ENCODE measurements at regions not wholly inside any gene's neighbourhood (a gene's known extent, or its start where the extent isn't known, plus 50 kb on each side); places are given as distances from the start of the nearest gene placed in this dataset.

DNA sequence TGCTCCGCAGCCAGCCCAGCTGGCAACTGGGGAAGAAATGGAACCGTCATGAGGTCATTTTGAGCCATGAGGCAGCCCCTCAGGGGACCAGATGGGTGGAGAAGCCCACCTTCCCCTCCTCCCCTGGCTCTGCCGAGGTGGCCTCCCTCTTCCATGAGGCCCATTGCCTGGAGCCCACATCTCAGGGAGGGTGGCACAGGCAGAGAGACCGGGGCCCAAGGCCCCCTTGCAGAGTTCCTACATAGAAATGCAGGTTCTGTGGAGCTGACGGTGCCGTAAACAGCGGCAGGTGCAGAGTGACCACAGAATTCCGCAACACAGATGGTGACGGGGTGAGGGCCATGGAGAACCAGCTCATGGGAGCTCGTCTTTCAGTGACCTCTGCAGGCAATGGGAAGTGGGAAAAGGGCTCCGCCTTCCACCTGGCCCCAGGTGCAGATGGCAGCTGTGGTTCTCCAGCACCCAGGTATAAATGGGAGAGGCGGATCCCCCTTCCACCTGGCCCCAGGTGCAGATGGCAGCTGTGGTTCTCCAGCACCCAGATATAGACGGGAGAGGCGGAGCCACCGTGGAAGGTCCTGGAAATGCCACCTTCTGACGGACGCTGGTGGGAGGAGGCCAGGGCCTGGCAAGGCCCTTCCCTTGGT lies 765.4 kb downstream of the BRD1 start:
- TF ChIP-seq POLR2A (IDR thresholded peaks at IDR 0.05; ENCODE audit: low read depth, low read length): no peak
- TF ChIP-seq CTCF (conservative IDR thresholded peaks at IDR 0.05; ENCODE audit: low read depth, low read length): no peak
- no peak for TF ChIP-seq BHLHE40 (IDR thresholded peaks at IDR 0.05; ENCODE audit: low read depth, low read length)
- no peak for TF ChIP-seq MXI1 (IDR thresholded peaks at IDR 0.05; ENCODE audit: borderline replicate concordance, low read depth, low read length)
- TF ChIP-seq RFX5 (IDR thresholded peaks at IDR 0.05; ENCODE audit: low read depth, low read length): no peak
- TF ChIP-seq SMC3 (IDR thresholded peaks at IDR 0.05; ENCODE audit: low read depth, low read length): no peak

Measured in IMR-90 (cell line).